PFSK-1 (cell line): ENCODE measurements at regions not wholly inside any gene's neighbourhood (a gene's known extent, or its start where the extent isn't known, plus 50 kb on each side); places are given as distances from the start of the nearest gene placed in this dataset.

Source experiments
- FOXP2 ChIP-seq: optimal IDR thresholded peaks from 2 replicates; pipeline ENCODE3; 2011; ENCODE audit warnings: borderline replicate concordance, control low read depth, inconsistent platforms; ENCODE audit not compliant: insufficient read depth; ENCODE audit errors: extremely low read length, extremely low read depth
- POLR2AphosphoS5 ChIP-seq: IDR thresholded peaks from 2 replicates; pipeline ENCODE4 v1.6.1; 2012; ENCODE audit warnings: low read depth, mild to moderate bottlenecking, control low read depth, low read length, moderate library complexity
- REST ChIP-seq, 2 experiments: IDR thresholded peaks; 2 replicates each; pipeline versions ENCODE4 v1.6.1 to v1.8.0; 2011 to 2012; ENCODE audit warnings: low read depth in 2 of 2, low read length in 2 of 2, control low read depth in 1 of 2, inconsistent platforms in 1 of 2, mild to moderate bottlenecking in 1 of 2, moderate library complexity in 1 of 2; ENCODE audit not compliant: insufficient read depth in 1 of 2
- SIN3A ChIP-seq: IDR thresholded peaks from 2 replicates; pipeline ENCODE4 v1.6.1; 2012; ENCODE audit warnings: mild to moderate bottlenecking, low read length, moderate library complexity, borderline replicate concordance; ENCODE audit not compliant: insufficient read depth
- TAF1 ChIP-seq: IDR thresholded peaks from 2 replicates; pipeline ENCODE4 v1.6.1; 2012; ENCODE audit warnings: low read length, control low read depth, borderline replicate concordance; ENCODE audit not compliant: insufficient read depth

GRCh38 chr19:27929399-27929798 lies 1283.6 kb downstream of the UQCRFS1 start:
- TF ChIP-seq SIN3A (no peak), TAF1 (no peak), POLR2AphosphoS5 (no peak), FOXP2 (no peak), REST (IDR thresholded peaks at IDR 0.05; ENCODE audit: insufficient read depth in 1 of 2, low read depth in 2 of 2, low read length in 2 of 2) (no peak)

DNA sequence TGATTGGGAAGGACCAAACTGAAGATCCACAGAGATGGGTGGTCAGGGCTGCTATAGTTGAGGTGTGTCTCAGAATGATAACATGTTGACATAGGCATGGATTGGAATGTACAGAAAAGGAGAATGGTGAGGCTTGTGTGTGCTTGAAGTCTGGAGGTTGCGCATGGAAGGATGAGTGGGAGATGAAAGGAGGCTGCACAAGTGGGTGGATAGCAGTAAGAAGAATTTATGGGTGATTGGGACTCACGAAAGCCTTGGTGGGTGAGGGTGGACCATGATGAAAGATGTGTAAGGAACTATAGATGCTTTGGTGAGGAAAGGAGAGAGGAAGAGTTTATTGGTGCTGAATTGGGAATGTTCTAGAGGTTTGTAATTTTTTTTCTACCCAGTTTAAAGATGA lies 1287.7 kb downstream of the UQCRFS1 start:
- TF ChIP-seq FOXP2 (no peak), SIN3A (no peak), REST (IDR thresholded peaks at IDR 0.05; ENCODE audit: insufficient read depth in 1 of 2, low read depth in 2 of 2, low read length in 2 of 2) (no peak)

GRCh38 chr19:27922970-27923369 lies 1290.0 kb downstream of the UQCRFS1 start:
- no peak for TF ChIP-seq POLR2AphosphoS5

GRCh38 chr19:27920774-27921173 lies 1292.2 kb downstream of the UQCRFS1 start:
- TF ChIP-seq TAF1: no peak
- no peak for TF ChIP-seq POLR2AphosphoS5

DNA sequence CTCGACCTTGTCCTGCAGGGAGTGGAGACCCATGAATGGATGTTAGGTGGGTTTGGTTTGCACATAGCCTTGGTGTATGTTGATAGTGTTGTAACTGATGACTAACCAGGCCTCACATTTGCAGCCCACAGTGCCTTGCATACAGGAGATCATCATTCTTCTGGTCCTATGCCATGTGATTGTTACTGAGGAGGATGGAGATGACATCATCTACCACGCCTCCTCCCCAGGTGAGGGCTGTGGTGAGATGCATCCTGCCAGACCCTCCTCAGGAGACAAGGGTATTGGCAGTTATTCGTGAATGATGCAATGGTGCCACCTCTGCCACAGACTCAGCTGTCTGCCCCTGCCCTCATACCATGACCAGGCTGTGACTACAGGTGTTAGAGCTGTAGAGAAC lies 1294.1 kb downstream of the UQCRFS1 start:
- TF ChIP-seq SIN3A (no peak), FOXP2 (no peak), REST (IDR thresholded peaks at IDR 0.05; ENCODE audit: insufficient read depth in 1 of 2, low read depth in 2 of 2, low read length in 2 of 2) (no peak), TAF1 (no peak), POLR2AphosphoS5 (no peak)

DNA sequence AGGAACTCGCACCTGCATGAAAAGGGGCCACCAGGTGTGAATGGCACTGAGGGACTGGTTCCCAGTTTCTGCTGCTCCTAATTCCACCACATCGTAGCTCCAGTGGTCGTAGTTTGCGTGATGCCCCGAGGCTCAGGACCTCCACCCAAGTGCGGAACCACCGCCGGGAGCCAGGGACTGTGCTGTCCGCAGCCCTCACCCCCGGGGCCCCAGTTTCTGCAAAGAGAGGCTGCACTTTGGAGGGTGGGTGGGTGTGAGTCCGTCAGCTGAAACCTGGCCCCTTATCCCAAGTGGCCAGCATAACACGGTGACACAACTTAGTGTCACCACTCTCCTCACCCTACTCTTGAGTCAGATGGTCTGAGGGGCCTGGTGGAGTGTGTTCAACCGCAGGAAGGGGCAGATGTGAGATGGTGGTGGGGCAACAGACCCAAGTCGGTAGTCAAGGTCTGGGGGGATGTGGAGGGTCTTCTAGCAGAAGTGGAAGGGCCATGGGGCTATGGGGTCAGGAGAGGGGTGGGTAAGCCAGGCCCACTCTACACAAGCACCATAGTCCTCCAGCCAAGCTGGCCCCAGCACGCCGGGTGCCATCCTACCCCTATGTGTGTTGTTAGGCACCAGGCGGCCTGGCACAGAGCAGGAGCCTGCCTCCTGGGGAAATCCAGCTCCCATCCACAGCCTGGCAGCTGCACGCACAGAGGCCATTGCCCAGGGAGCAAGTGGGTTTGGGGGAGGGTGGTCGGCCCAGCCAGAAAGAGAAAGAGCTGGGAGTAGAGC lies 1301.6 kb downstream of the UQCRFS1 start:
- TF ChIP-seq SIN3A (no peak), FOXP2 (no peak), POLR2AphosphoS5 (no peak), REST (IDR thresholded peaks at IDR 0.05; ENCODE audit: insufficient read depth in 1 of 2, low read depth in 2 of 2, low read length in 2 of 2) (no peak), TAF1 (no peak)
